Adrenal gland (tissue), 5 donors: ENCODE measurements at regions not wholly inside any gene's neighbourhood (a gene's known extent, or its start where the extent isn't known, plus 50 kb on each side); places are given as distances from the start of the nearest gene placed in this dataset.

Experiments
- POLR2A ChIP-seq, 2 donors: fragments of 450-650 bp; IDR thresholded peaks; one replicate each; pipeline ENCODE4 v1.6.1; 2017; ENCODE audit warnings: antibody characterized with exemption in 2 of 2, mild to moderate bottlenecking in 2 of 2, moderate library complexity in 1 of 2
- TF ChIP-seq, protein P1 (sequence below), 6 experiments: fragments of 450-650 bp in 4 of 6; fragments of 200-600 bp in 2 of 6; sonication (generic) in 1 of 6; IDR thresholded peaks; 1 replicate in 5 of 6; 2 replicates in 1 of 6; pipeline versions ENCODE4 v1.5.1 to v1.8.0; 2016 to 2021; ENCODE audit warnings: antibody characterized with exemption in 6 of 6, mild to moderate bottlenecking in 2 of 6, moderate library complexity in 1 of 6
- donor health status: DM: no; HTN: no; CAD: no.

DNA sequence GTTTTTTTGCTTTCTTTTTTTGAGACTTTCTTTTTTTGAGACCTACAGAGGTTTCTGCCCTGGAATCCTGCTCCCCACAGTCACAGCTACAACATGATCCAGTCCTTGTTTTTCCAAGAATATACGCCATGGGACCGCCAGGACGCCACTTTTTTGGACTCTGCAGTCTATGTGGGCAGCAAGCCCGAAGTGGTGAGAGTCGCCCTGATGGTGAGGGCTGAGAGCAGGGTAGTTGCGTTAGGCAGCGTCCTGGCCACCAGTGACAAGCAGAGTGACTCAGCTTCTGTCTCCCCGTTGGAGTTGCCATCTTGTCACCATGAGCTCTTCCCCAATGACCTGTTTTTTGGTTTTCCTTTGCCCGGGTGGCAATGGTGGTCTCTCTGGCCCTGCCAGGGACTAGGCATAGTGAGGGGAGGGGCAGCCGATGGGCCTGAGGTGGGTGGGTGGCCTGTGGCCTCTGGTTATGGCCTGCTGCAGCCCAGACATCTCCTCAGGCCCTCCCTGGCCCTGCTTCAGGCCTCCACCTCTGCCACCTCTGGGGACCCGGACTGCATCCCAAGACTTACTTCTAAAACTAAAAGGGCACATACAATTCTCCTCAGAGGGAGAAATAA, 88.0 kb upstream of the MALRD1 start:
- TF ChIP-seq, protein P1, sequence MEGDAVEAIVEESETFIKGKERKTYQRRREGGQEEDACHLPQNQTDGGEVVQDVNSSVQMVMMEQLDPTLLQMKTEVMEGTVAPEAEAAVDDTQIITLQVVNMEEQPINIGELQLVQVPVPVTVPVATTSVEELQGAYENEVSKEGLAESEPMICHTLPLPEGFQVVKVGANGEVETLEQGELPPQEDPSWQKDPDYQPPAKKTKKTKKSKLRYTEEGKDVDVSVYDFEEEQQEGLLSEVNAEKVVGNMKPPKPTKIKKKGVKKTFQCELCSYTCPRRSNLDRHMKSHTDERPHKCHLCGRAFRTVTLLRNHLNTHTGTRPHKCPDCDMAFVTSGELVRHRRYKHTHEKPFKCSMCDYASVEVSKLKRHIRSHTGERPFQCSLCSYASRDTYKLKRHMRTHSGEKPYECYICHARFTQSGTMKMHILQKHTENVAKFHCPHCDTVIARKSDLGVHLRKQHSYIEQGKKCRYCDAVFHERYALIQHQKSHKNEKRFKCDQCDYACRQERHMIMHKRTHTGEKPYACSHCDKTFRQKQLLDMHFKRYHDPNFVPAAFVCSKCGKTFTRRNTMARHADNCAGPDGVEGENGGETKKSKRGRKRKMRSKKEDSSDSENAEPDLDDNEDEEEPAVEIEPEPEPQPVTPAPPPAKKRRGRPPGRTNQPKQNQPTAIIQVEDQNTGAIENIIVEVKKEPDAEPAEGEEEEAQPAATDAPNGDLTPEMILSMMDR (IDR thresholded peaks at IDR 0.05): no peak
- no peak for TF ChIP-seq POLR2A (IDR thresholded peaks at IDR 0.05)
